ENCODE measurements at regions not wholly inside any gene's neighbourhood (a gene's known extent, or its start where the extent isn't known, plus 50 kb on each side); places are given as distances from the start of the nearest gene placed in this dataset.

- TF ChIP-seq POLR2AphosphoS5 (IDR thresholded peaks at IDR 0.05) (no peak), CTCF (IDR thresholded peaks at IDR 0.05) (no peak), POLR2A (IDR thresholded peaks at IDR 0.05) (no peak), EP300 (IDR thresholded peaks at IDR 0.05; ENCODE audit: low read depth) (no peak)
Measured at GRCh38 chr18:35780937-35781336, 191.5 kb upstream of the RMP24 start.

Data from transverse colon (tissue), 4 donors.